ENCODE measurements at regions not wholly inside any gene's neighbourhood (a gene's known extent, or its start where the extent isn't known, plus 50 kb on each side); places are given as distances from the start of the nearest gene placed in this dataset.

GRCh38 chr12:91773749-91774429, 371.8 kb downstream of the BTG1 start:
- H3K27ac Mint-ChIP-seq: peak overlapping the region in 8 of 9 donors; percentile 72 to 93 (median 84)
- ATAC-seq: no peak

GRCh38 chr12:91772411-91772810, 373.2 kb downstream of the BTG1 start:
- no peaks in the 10 kb centered on the region for H3K9me3 ChIP-seq (ENCODE audit: control insufficient read depth in 2 of 3, low read length in 3 of 3)
- DNase-seq (no peak), ATAC-seq (no peak)
- H3K27me3 ChIP-seq (ENCODE audit: control insufficient read depth in 2 of 2, insufficient read depth in 2 of 2, low read length in 2 of 2): no peaks in the 10 kb centered on the region
- Mint-ChIP-seq H3K4me3 (peak overlapping the region in 1 of 10 donors; percentile 15), H3K36me3 (peaks cover 0 to 4% (median 0%) of the 10 kb centered on the region in 5 donors), H3K9me3 (peaks cover 0 to 2% (median 0%) of the 10 kb centered on the region in 11 donors), H3K27ac (peak overlapping the region in 3 of 9 donors; percentile 34 to 68 (median 55)), H3K4me1 (peaks cover under 1 to 47% (median 29%) of the 10 kb centered on the region in 7 donors), H3K27me3 (no peaks in the 10 kb centered on the region)
- H3K36me3 ChIP-seq (ENCODE audit: control insufficient read depth in 2 of 3, insufficient read depth in 3 of 3, low read length in 3 of 3): no peaks in the 10 kb centered on the region
- H3K4me1 ChIP-seq (ENCODE audit: control insufficient read depth in 2 of 2, insufficient read depth in 2 of 2, low read length in 2 of 2): peaks cover 0 to 18% of the 10 kb centered on the region in 2 donors
- no peak overlapping the region for H3K4me3 ChIP-seq (ENCODE audit: low read length)
- intact Hi-C loops (cut with micrococcal nuclease): no loop called here
- POLR2A ChIA-PET: no interaction called here
- CTCF ChIA-PET: no interaction called here
- H3K27ac ChIP-seq (ENCODE audit: low read depth, low read length): no peak overlapping the region

More at GRCh38 chr12:91773749-91774429, 371.8 kb downstream of the BTG1 start:
- POLR2A ChIA-PET: interaction anchor here (0.6 to 5.3 kb wide), 7 partner anchors 10 to 636 kb away, joined by 3 to 40 read pairs (median 4); partner anchors contain the start of gene BTG1
- Histone ChIP-seq H3K27me3 (ENCODE audit: control insufficient read depth in 2 of 2, insufficient read depth in 2 of 2, low read length in 2 of 2) (no peaks in the 10 kb centered on the region), H3K9me3 (ENCODE audit: control insufficient read depth in 2 of 3, low read length in 3 of 3) (no peaks in the 10 kb centered on the region), H3K4me1 (ENCODE audit: control insufficient read depth in 2 of 2, insufficient read depth in 2 of 2, low read length in 2 of 2) (peaks cover 5 to 28% of the 10 kb centered on the region in 2 donors), H3K4me3 (ENCODE audit: low read length) (no peak overlapping the region), H3K36me3 (ENCODE audit: control insufficient read depth in 2 of 3, insufficient read depth in 3 of 3, low read length in 3 of 3) (no peaks in the 10 kb centered on the region), H3K27ac (ENCODE audit: low read depth, low read length) (peak overlapping the region; percentile 12)
- CTCF ChIA-PET: interaction anchor here (0.5 to 1.0 kb wide), 2 partner anchors 38 to 191 kb away, joined by 3 read pairs; no protein-coding TSS in a partner anchor
- Mint-ChIP-seq H3K9me3 (peaks cover 0 to 2% (median 0%) of the 10 kb centered on the region in 11 donors), H3K36me3 (peaks cover 0 to 4% (median 0%) of the 10 kb centered on the region in 5 donors), H3K4me3 (peak overlapping the region in 8 of 10 donors; percentile 59 to 85 (median 80)), H3K27me3 (no peaks in the 10 kb centered on the region), H3K4me1 (peaks cover 14 to 62% (median 44%) of the 10 kb centered on the region in 7 donors)
- intact Hi-C loops (cut with micrococcal nuclease): loop anchor here in 1 of 2 donors (1.0 kb wide), 1 partner anchor 370 kb away; no protein-coding TSS in a partner anchor
- no peak for DNase-seq

GRCh38 chr12:91769736-91770135, 375.9 kb downstream of the BTG1 start:
- intact Hi-C loops (cut with micrococcal nuclease): no loop called here
- Histone ChIP-seq H3K4me3 (ENCODE audit: low read length) (no peak overlapping the region), H3K27me3 (ENCODE audit: control insufficient read depth in 2 of 2, insufficient read depth in 2 of 2, low read length in 2 of 2) (no peaks in the 10 kb centered on the region), H3K4me1 (ENCODE audit: control insufficient read depth in 2 of 2, insufficient read depth in 2 of 2, low read length in 2 of 2) (peaks cover 0 to 10% of the 10 kb centered on the region in 2 donors), H3K36me3 (ENCODE audit: control insufficient read depth in 2 of 3, insufficient read depth in 3 of 3, low read length in 3 of 3) (no peaks in the 10 kb centered on the region), H3K9me3 (ENCODE audit: control insufficient read depth in 2 of 3, low read length in 3 of 3) (no peaks in the 10 kb centered on the region), H3K27ac (ENCODE audit: low read depth, low read length) (no peak overlapping the region)
- Mint-ChIP-seq H3K27ac (no peak overlapping the region), H3K4me1 (peaks cover 0 to 21% (median 15%) of the 10 kb centered on the region in 7 donors), H3K36me3 (peaks cover 0 to 4% (median 0%) of the 10 kb centered on the region in 5 donors), H3K27me3 (no peaks in the 10 kb centered on the region), H3K9me3 (peaks cover 0 to 1% (median 0%) of the 10 kb centered on the region in 11 donors), H3K4me3 (no peak overlapping the region)
- ATAC-seq: no peak
- ChIA-PET POLR2A (interaction anchor here (0.5 kb wide), 1 partner anchor 158 kb away, joined by 3 read pairs; no protein-coding TSS in a partner anchor), CTCF (no interaction called here)
- no peak for DNase-seq

- intact Hi-C loops (cut with micrococcal nuclease): no loop called here
- CTCF ChIA-PET: no interaction called here
- DNase-seq (no peak), ATAC-seq (no peak)
- Histone ChIP-seq H3K27ac (ENCODE audit: low read depth, low read length) (no peak overlapping the region), H3K27me3 (ENCODE audit: control insufficient read depth in 2 of 2, insufficient read depth in 2 of 2, low read length in 2 of 2) (no peaks in the 10 kb centered on the region), H3K36me3 (ENCODE audit: control insufficient read depth in 2 of 3, insufficient read depth in 3 of 3, low read length in 3 of 3) (no peaks in the 10 kb centered on the region), H3K9me3 (ENCODE audit: control insufficient read depth in 2 of 3, low read length in 3 of 3) (no peaks in the 10 kb centered on the region), H3K4me1 (ENCODE audit: control insufficient read depth in 2 of 2, insufficient read depth in 2 of 2, low read length in 2 of 2) (no peaks in the 10 kb centered on the region), H3K4me3 (ENCODE audit: low read length) (no peak overlapping the region)
- H3K9me3 Mint-ChIP-seq: peaks cover 0 to 1% (median 0%) of the 10 kb centered on the region in 11 donors
- H3K27ac Mint-ChIP-seq: no peak overlapping the region
- H3K4me3 Mint-ChIP-seq: no peak overlapping the region
- no peaks in the 10 kb centered on the region for H3K27me3 Mint-ChIP-seq
- no peaks in the 10 kb centered on the region for H3K36me3 Mint-ChIP-seq
- POLR2A ChIA-PET: interaction anchor here (0.5 to 1.0 kb wide), 2 partner anchors 110 to 328 kb away, joined by 3 read pairs; no protein-coding TSS in a partner anchor
- peaks cover 0 to 4% (median 0%) of the 10 kb centered on the region in 7 donors for H3K4me1 Mint-ChIP-seq
Measured at GRCh38 chr12:91767237-91767636, 378.4 kb downstream of the BTG1 start.

GRCh38 chr12:91766454-91766853, 379.2 kb downstream of the BTG1 start:
- peaks cover 0 to 7% (median 1%) of the 10 kb centered on the region in 11 donors for H3K9me3 Mint-ChIP-seq
- Histone ChIP-seq H3K4me1 (ENCODE audit: control insufficient read depth in 2 of 2, insufficient read depth in 2 of 2, low read length in 2 of 2) (no peaks in the 10 kb centered on the region), H3K36me3 (ENCODE audit: control insufficient read depth in 2 of 3, insufficient read depth in 3 of 3, low read length in 3 of 3) (no peaks in the 10 kb centered on the region), H3K4me3 (ENCODE audit: low read length) (no peak overlapping the region), H3K9me3 (ENCODE audit: control insufficient read depth in 2 of 3, low read length in 3 of 3) (no peaks in the 10 kb centered on the region), H3K27ac (ENCODE audit: low read depth, low read length) (no peak overlapping the region), H3K27me3 (ENCODE audit: control insufficient read depth in 2 of 2, insufficient read depth in 2 of 2, low read length in 2 of 2) (no peaks in the 10 kb centered on the region)
- no peak for DNase-seq
- ChIA-PET POLR2A (interaction anchor here (0.5 to 1.0 kb wide), 3 partner anchors 111 to 376 kb away, joined by 3 to 6 read pairs (median 4); no protein-coding TSS in a partner anchor), CTCF (interaction anchor here (0.9 to 1.3 kb wide), 2 partner anchors 17 to 45 kb away, joined by 3 to 4 read pairs; no protein-coding TSS in a partner anchor)
- H3K4me1 Mint-ChIP-seq: no peaks in the 10 kb centered on the region
- peaks cover 0 to 3% (median 0%) of the 10 kb centered on the region in 5 donors for H3K36me3 Mint-ChIP-seq
- intact Hi-C loops (cut with micrococcal nuclease): no loop called here
- no peak for ATAC-seq
- H3K4me3 Mint-ChIP-seq: no peak overlapping the region
- no peak overlapping the region for H3K27ac Mint-ChIP-seq
- H3K27me3 Mint-ChIP-seq: no peaks in the 10 kb centered on the region

- ChIA-PET CTCF (no interaction called here), POLR2A (interaction anchor here (0.6 kb wide), 1 partner anchor 66 kb away, joined by 3 read pairs; no protein-coding TSS in a partner anchor)
- peak overlapping the region in 3 of 9 donors; percentile 5 to 62 (median 22) for H3K27ac Mint-ChIP-seq
- no peaks in the 10 kb centered on the region for H3K4me1 ChIP-seq (ENCODE audit: control insufficient read depth in 2 of 2, insufficient read depth in 2 of 2, low read length in 2 of 2)
- no peak overlapping the region for H3K4me3 ChIP-seq (ENCODE audit: low read length)
- H3K4me1 Mint-ChIP-seq: peaks cover 0 to 2% (median 0%) of the 10 kb centered on the region in 7 donors
- no peak overlapping the region for H3K4me3 Mint-ChIP-seq
- intact Hi-C loops (cut with micrococcal nuclease): no loop called here
- no peak for ATAC-seq
- peaks cover 0 to 6% (median 0%) of the 10 kb centered on the region in 3 experiments for H3K9me3 ChIP-seq (ENCODE audit: control insufficient read depth in 2 of 3, low read length in 3 of 3)
- H3K27me3 Mint-ChIP-seq: no peaks in the 10 kb centered on the region
- H3K36me3 Mint-ChIP-seq: peaks cover 0 to 8% (median 0%) of the 10 kb centered on the region in 5 donors
- H3K36me3 ChIP-seq (ENCODE audit: control insufficient read depth in 2 of 3, insufficient read depth in 3 of 3, low read length in 3 of 3): no peaks in the 10 kb centered on the region
- no peak overlapping the region for H3K27ac ChIP-seq (ENCODE audit: low read depth, low read length)
- no peaks in the 10 kb centered on the region for H3K27me3 ChIP-seq (ENCODE audit: control insufficient read depth in 2 of 2, insufficient read depth in 2 of 2, low read length in 2 of 2)
- H3K9me3 Mint-ChIP-seq: peaks cover 0 to 31% (median 16%) of the 10 kb centered on the region in 11 donors
- DNase-seq: no peak
Measured at GRCh38 chr12:91763654-91764370, 381.8 kb downstream of the BTG1 start.
